ENCODE measurements at regions not wholly inside any gene's neighbourhood (a gene's known extent, or its start where the extent isn't known, plus 50 kb on each side); places are given as distances from the start of the nearest gene placed in this dataset.

- no peak for TF ChIP-seq CTCF (IDR thresholded peaks at IDR 0.05)
- TF ChIP-seq POLR2A (IDR thresholded peaks at IDR 0.05) = no peak
Observed at GRCh38 chr15:47299846-47300434, 417.4 kb upstream of the SEMA6D start.

Measured in adrenal gland (tissue), 5 donors.